Fibroblast of the aortic adventitia (primary cell): ENCODE measurements at regions not wholly inside any gene's neighbourhood (a gene's known extent, or its start where the extent isn't known, plus 50 kb on each side); places are given as distances from the start of the nearest gene placed in this dataset.
A peak's percentile ranks its signal among the peaks of the same experiment; 100 is the strongest.

Experiments used
- DNase-seq: peaks from one replicate; pipeline ENCODE4 v3.0.0-alpha.2; 2010; ENCODE audit warnings: low read depth
- H3K4me3 ChIP-seq: 2 replicates; pipeline ENCODE4 v1.5.1; 2011; ENCODE audit warnings: low read depth, mild to moderate bottlenecking, control low read depth, low read length, moderate library complexity
- CTCF ChIP-seq: IDR thresholded peaks from 2 replicates; pipeline ENCODE4 v1.5.1; 2011; ENCODE audit warnings: mild to moderate bottlenecking, low read length, control low read depth, inconsistent platforms; ENCODE audit not compliant: insufficient read depth

- TF ChIP-seq CTCF, result no peak
- DNase-seq, result no peak
- no peak overlapping the region for H3K4me3 ChIP-seq
Observed at GRCh38 chr6:121925024-121925423, 474.4 kb upstream of the HSF2 start.

- no peak for DNase-seq
- TF ChIP-seq CTCF, result no peak
Observed at GRCh38 chr6:121925534-121926255, 473.8 kb upstream of the HSF2 start.

GRCh38 chr6:121929301-121929700 is 470.2 kb upstream of the HSF2 start:
- no peak overlapping the region for H3K4me3 ChIP-seq
- DNase-seq, result no peak
- TF ChIP-seq CTCF, result no peak

More at GRCh38 chr6:121925534-121926255, 473.8 kb upstream of the HSF2 start:
- no peak overlapping the region for H3K4me3 ChIP-seq

GRCh38 chr6:121932076-121932991 is 467.1 kb upstream of the HSF2 start:
- no peak for TF ChIP-seq CTCF
- peak overlapping the region; percentile 14 for H3K4me3 ChIP-seq
- peak; percentile 93 for DNase-seq

- no peak for TF ChIP-seq CTCF
- no peak overlapping the region for H3K4me3 ChIP-seq
- DNase-seq, result no peak
Observed at GRCh38 chr6:121934451-121934850, 465.0 kb upstream of the HSF2 start.

- DNase-seq, result no peak
- no peak for TF ChIP-seq CTCF
- no peak overlapping the region for H3K4me3 ChIP-seq
Observed at GRCh38 chr6:121940728-121941127, 458.7 kb upstream of the HSF2 start.
